ENCODE measurements at regions not wholly inside any gene's neighbourhood (a gene's known extent, or its start where the extent isn't known, plus 50 kb on each side); places are given as distances from the start of the nearest gene placed in this dataset.

- H2BK5ac ChIP-seq (ENCODE audit: insufficient read length, low read length) = no peak overlapping the region
- no peak overlapping the region for H2AK5ac ChIP-seq (ENCODE audit: insufficient read length, low read length)
- TF ChIP-seq, protein P1, sequence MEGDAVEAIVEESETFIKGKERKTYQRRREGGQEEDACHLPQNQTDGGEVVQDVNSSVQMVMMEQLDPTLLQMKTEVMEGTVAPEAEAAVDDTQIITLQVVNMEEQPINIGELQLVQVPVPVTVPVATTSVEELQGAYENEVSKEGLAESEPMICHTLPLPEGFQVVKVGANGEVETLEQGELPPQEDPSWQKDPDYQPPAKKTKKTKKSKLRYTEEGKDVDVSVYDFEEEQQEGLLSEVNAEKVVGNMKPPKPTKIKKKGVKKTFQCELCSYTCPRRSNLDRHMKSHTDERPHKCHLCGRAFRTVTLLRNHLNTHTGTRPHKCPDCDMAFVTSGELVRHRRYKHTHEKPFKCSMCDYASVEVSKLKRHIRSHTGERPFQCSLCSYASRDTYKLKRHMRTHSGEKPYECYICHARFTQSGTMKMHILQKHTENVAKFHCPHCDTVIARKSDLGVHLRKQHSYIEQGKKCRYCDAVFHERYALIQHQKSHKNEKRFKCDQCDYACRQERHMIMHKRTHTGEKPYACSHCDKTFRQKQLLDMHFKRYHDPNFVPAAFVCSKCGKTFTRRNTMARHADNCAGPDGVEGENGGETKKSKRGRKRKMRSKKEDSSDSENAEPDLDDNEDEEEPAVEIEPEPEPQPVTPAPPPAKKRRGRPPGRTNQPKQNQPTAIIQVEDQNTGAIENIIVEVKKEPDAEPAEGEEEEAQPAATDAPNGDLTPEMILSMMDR (conservative IDR thresholded peaks at IDR 0.05) = no peak
- H3K27ac Mint-ChIP-seq = no peak overlapping the region
- H3K9ac ChIP-seq (ENCODE audit: extremely low read depth, insufficient read length, low read length) = no peak overlapping the region
- no peaks in the 10 kb centered on the region for H3K79me2 ChIP-seq (ENCODE audit: insufficient read depth, low read length)
- H3K4me1 Mint-ChIP-seq = peaks cover 9 to 11% of the 10 kb centered on the region in 2 experiments
- H4K8ac ChIP-seq (replicated peaks; ENCODE audit: insufficient read length, low read depth, low read length) = no peak overlapping the region
- no peak overlapping the region for H3K14ac ChIP-seq (ENCODE audit: insufficient read depth, low read length)
- H2AFZ ChIP-seq (ENCODE audit: low read length) = no peak overlapping the region
- no peaks in the 10 kb centered on the region for H3K79me1 ChIP-seq (ENCODE audit: insufficient read depth, low read depth, low read length, poor library complexity, severe bottlenecking)
- H3K27me3 Mint-ChIP-seq (ENCODE audit: low read depth) = no peaks in the 10 kb centered on the region
- no peak overlapping the region for H3K27ac ChIP-seq (ENCODE audit: insufficient read length, low read depth, low read length)
- H3K9me3 ChIP-seq (ENCODE audit: control insufficient read depth, low read depth, low read length) = no peaks in the 10 kb centered on the region
- H3K18ac ChIP-seq (ENCODE audit: insufficient read length, low read depth, low read length) = no peak overlapping the region
- no peaks in the 10 kb centered on the region for H3K23me2 ChIP-seq (ENCODE audit: insufficient read length, low read depth, low read length, poor library complexity, severe bottlenecking)
- no peak overlapping the region for H3T11ph ChIP-seq (ENCODE audit: low read length)
- H2BK120ac ChIP-seq (ENCODE audit: low read depth, low read length, poor library complexity, severe bottlenecking) = no peak overlapping the region
- H2BK12ac ChIP-seq (ENCODE audit: insufficient read length, low read depth, low read length) = no peak overlapping the region
- H3K27me3 ChIP-seq (ENCODE audit: insufficient read depth, low read length) = no peaks in the 10 kb centered on the region
- H3K4ac ChIP-seq (ENCODE audit: low read depth, low read length) = no peak overlapping the region
- H4K20me1 ChIP-seq (ENCODE audit: control insufficient read depth, insufficient read depth, insufficient read length) = no peaks in the 10 kb centered on the region
- H2BK15ac ChIP-seq (ENCODE audit: low read depth, low read length) = no peak overlapping the region
- no peak overlapping the region for H3K23ac ChIP-seq (ENCODE audit: insufficient read length, low read depth, low read length)
- H2BK20ac ChIP-seq (ENCODE audit: low read depth, low read length, poor library complexity, severe bottlenecking) = no peak overlapping the region
- H4K91ac ChIP-seq (ENCODE audit: insufficient read length, low read depth, low read length) = no peak overlapping the region
- no peaks in the 10 kb centered on the region for H3K9me3 Mint-ChIP-seq
- no peak for DNase-seq
- H3K4me2 ChIP-seq (ENCODE audit: insufficient read depth, insufficient read length, low read length) = no peak overlapping the region
- H3K36me3 Mint-ChIP-seq (ENCODE audit: insufficient read depth in 1 of 3, low read depth in 3 of 3) = no peaks in the 10 kb centered on the region; a peak in 1 of 7 replicates
- no peaks in the 10 kb centered on the region; the same call in 1 of the 2 replicates for H3K4me1 ChIP-seq (ENCODE audit: insufficient read depth, low read length)
- no peak overlapping the region for H4K5ac ChIP-seq (ENCODE audit: insufficient read length, low read depth, low read length)
- no peak overlapping the region for H3K56ac ChIP-seq (ENCODE audit: insufficient read length, low read depth, low read length)
- no CpG with 5 or more reads among the region's 1 CpG for WGBS (ENCODE audit: extremely low coverage, insufficient read length, low lambda C conversion rate)
- H3K4me3 Mint-ChIP-seq = no peak overlapping the region
Observed at GRCh38 chr3:20680990-20681628, 495.1 kb upstream of the SGO1 start.

Data from H9 (cell line).